ENCODE measurements at regions not wholly inside any gene's neighbourhood (a gene's known extent, or its start where the extent isn't known, plus 50 kb on each side); places are given as distances from the start of the nearest gene placed in this dataset.

GRCh38 chr6:152905551-152906299, 77.1 kb downstream of the FBXO5 start:
- no peak for DNase-seq

GRCh38 chr6:152909241-152909640, 73.6 kb downstream of the FBXO5 start:
- no peak for DNase-seq

GRCh38 chr6:152916035-152916434, 66.8 kb downstream of the FBXO5 start:
- no peak for DNase-seq

GRCh38 chr6:152918991-152919390, 63.9 kb downstream of the FBXO5 start:
- DNase-seq = no peak

GRCh38 chr6:152920016-152920415, 62.8 kb downstream of the FBXO5 start:
- DNase-seq = no peak

Measured in DMS 273 treated with DMSO at 0.1 percent for 48 hours (cell line).